HEK293T (cell line): ENCODE measurements at regions not wholly inside any gene's neighbourhood (a gene's known extent, or its start where the extent isn't known, plus 50 kb on each side); places are given as distances from the start of the nearest gene placed in this dataset.

Source experiments
- ARNT ChIP-seq: fragments of 450-650 bp; IDR thresholded peaks from 2 replicates; pipeline ENCODE4 v1.6.1; 2017; ENCODE audit warnings: mild to moderate bottlenecking
- CTBP1 ChIP-seq: fragments of 450-650 bp; IDR thresholded peaks from 2 replicates; pipeline ENCODE4 v1.6.1; 2016; ENCODE audit warnings: borderline replicate concordance
- ELF4 ChIP-seq: fragments of 450-650 bp; IDR thresholded peaks from 2 replicates; pipeline ENCODE4 v1.6.1; 2017; ENCODE audit warnings: antibody characterized with exemption
- LEF1 ChIP-seq: fragments of 450-650 bp; IDR thresholded peaks from 2 replicates; pipeline ENCODE4 v1.6.1; 2017; ENCODE audit warnings: mild to moderate bottlenecking, borderline replicate concordance
- ZNF384 ChIP-seq: fragments of 450-650 bp; IDR thresholded peaks from 2 replicates; pipeline ENCODE4 v1.6.1; 2016

DNA sequence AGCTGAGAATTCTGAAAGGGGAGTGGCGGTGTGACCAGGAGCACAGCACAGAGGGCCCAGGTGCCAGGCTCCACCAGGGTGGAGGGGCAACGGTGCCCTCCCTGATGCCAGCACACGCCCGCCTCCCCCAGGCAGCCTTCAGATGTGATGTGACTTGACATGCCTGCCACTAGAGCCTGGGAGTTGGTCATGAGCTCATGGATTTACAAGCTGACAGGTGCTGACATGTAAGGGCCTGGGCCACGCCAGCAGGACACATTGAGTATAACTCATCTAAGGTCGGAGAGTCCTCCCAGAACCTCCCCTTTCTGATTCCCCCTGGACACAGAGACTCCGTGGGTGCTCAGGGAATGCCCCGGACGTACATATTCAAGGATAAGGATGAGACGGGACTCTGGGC, 74.2 kb downstream of the LSM5 start:
- TF ChIP-seq ZNF384 (no peak), ARNT (no peak), ELF4 (no peak), LEF1 (no peak), CTBP1 (no peak)
